Neuronal stem cell (in vitro differentiated cells): ENCODE measurements at regions not wholly inside any gene's neighbourhood (a gene's known extent, or its start where the extent isn't known, plus 50 kb on each side); places are given as distances from the start of the nearest gene placed in this dataset.

Experiments
- DNase-seq: peaks from one replicate; pipeline ENCODE4 v3.0.0-alpha.2; 2013; ENCODE audit warnings: low spot score
- H2AFZ ChIP-seq: one replicate; pipeline ENCODE4 v1.6.1; 2013; ENCODE audit warnings: mild to moderate bottlenecking, low read length, inconsistent platforms
- H2AK5ac ChIP-seq: 2 replicates; pipeline ENCODE4 v1.6.1; 2013; ENCODE audit warnings: low read depth, mild to moderate bottlenecking, inconsistent platforms, low read length, moderate library complexity, mixed read lengths
- H2BK120ac ChIP-seq: 2 replicates; pipeline ENCODE4 v1.6.1; 2013; ENCODE audit warnings: low read depth, mild to moderate bottlenecking, inconsistent platforms, low read length, moderate library complexity, mixed read lengths
- H2BK12ac ChIP-seq: one replicate; pipeline ENCODE4 v1.6.1; 2013; ENCODE audit warnings: low read length, inconsistent platforms
- H2BK15ac ChIP-seq: 2 replicates; pipeline ENCODE4 v1.6.1; 2013; ENCODE audit warnings: mild to moderate bottlenecking, low read length, inconsistent platforms, mixed read lengths
- H2BK5ac ChIP-seq: one replicate; pipeline ENCODE4 v1.6.1; 2013; ENCODE audit warnings: inconsistent platforms, mild to moderate bottlenecking, low read length, moderate library complexity
- H3K14ac ChIP-seq: one replicate; pipeline ENCODE4 v1.6.1; 2013; ENCODE audit warnings: low read length, inconsistent platforms
- H3K18ac ChIP-seq: 2 replicates; pipeline ENCODE4 v1.6.1; 2013; ENCODE audit warnings: low read length, inconsistent platforms
- H3K23ac ChIP-seq: 2 replicates; pipeline ENCODE4 v1.6.1; 2013; ENCODE audit warnings: low read depth, mild to moderate bottlenecking, mixed read lengths, low read length, inconsistent platforms; ENCODE audit not compliant: poor library complexity
- H3K27ac ChIP-seq: replicated peaks from 3 replicates; pipeline ENCODE4 v1.5.1; 2013; ENCODE audit warnings: low read length, inconsistent platforms
- H3K27me3 ChIP-seq, 3 experiments: 2 replicates each; pipeline ENCODE4 v1.6.1; 2013; ENCODE audit warnings: low read length in 3 of 3, mild to moderate bottlenecking in 2 of 3, inconsistent platforms in 1 of 3, low read depth in 1 of 3, mixed read lengths in 1 of 3, moderate library complexity in 1 of 3; ENCODE audit not compliant: control insufficient read depth in 3 of 3, insufficient read depth in 3 of 3
- H3K36me3 ChIP-seq, 2 donors: replicated peaks in 1 of 2; 2 replicates each; pipeline ENCODE4 v1.6.1; 2013; ENCODE audit warnings: low read length in 2 of 2; ENCODE audit not compliant: control insufficient read depth in 2 of 2, insufficient read depth in 2 of 2
- H3K4ac ChIP-seq: 2 replicates; pipeline ENCODE4 v1.6.1; 2013; ENCODE audit warnings: inconsistent platforms, mild to moderate bottlenecking, low read length, moderate library complexity
- H3K4me1 ChIP-seq, 2 donors: 1 replicate in 1 of 2; 2 replicates in 1 of 2; pipeline ENCODE4 v1.6.1; 2013; ENCODE audit warnings: low read length in 2 of 2, low read depth in 1 of 2; ENCODE audit not compliant: control insufficient read depth in 2 of 2, insufficient read depth in 1 of 2
- H3K4me2 ChIP-seq: one replicate; pipeline ENCODE4 v1.6.1; 2013; ENCODE audit warnings: mild to moderate bottlenecking, low read length, inconsistent platforms; ENCODE audit not compliant: insufficient read depth, poor library complexity, severe bottlenecking
- H3K4me3 ChIP-seq, 2 donors: 2 replicates each; pipeline ENCODE4 v1.5.1; 2013; ENCODE audit warnings: low read length in 2 of 2, mild to moderate bottlenecking in 2 of 2, inconsistent platforms in 1 of 2, moderate library complexity in 1 of 2
- H3K79me1 ChIP-seq: one replicate; pipeline ENCODE4 v1.6.1; 2013; ENCODE audit warnings: low read depth, mild to moderate bottlenecking, inconsistent platforms, low read length, moderate library complexity
- H3K9ac ChIP-seq: one replicate; pipeline ENCODE4 v1.6.1; 2013; ENCODE audit warnings: mild to moderate bottlenecking, low read depth, low read length, inconsistent platforms; ENCODE audit not compliant: poor library complexity
- H3K9me3 ChIP-seq, 2 donors: replicated peaks in 1 of 2; 2 replicates each; pipeline versions ENCODE3 to v1.6.1; 2013; ENCODE audit warnings: low read length in 2 of 2, mild to moderate bottlenecking in 2 of 2, inconsistent platforms in 1 of 2, low read depth in 1 of 2, mixed read lengths in 1 of 2, moderate library complexity in 1 of 2; ENCODE audit not compliant: control insufficient read depth in 2 of 2, insufficient read depth in 1 of 2
- H4K8ac ChIP-seq: one replicate; pipeline ENCODE4 v1.6.1; 2013; ENCODE audit warnings: low read depth, mild to moderate bottlenecking, inconsistent platforms, low read length, moderate library complexity
- H4K91ac ChIP-seq: one replicate; pipeline ENCODE4 v1.6.1; 2013; ENCODE audit warnings: low read length, low read depth, mild to moderate bottlenecking, inconsistent platforms; ENCODE audit not compliant: poor library complexity
- WGBS, 2 donors: extraction: QIAGEN DNeasy Blood & Tissue Kit; methylation state at CpG; one replicate each; pipeline ENCODE4 v1.1.7; 2013; ENCODE audit warnings: missing lambda C conversion rate in 2 of 2, mixed read lengths in 1 of 2; ENCODE audit not compliant: insufficient read length in 2 of 2, insufficient replicate concordance in 1 of 2; ENCODE audit errors: extremely low coverage in 2 of 2; 5-methylcytosine and 5-hydroxymethylcytosine counted together

DNA sequence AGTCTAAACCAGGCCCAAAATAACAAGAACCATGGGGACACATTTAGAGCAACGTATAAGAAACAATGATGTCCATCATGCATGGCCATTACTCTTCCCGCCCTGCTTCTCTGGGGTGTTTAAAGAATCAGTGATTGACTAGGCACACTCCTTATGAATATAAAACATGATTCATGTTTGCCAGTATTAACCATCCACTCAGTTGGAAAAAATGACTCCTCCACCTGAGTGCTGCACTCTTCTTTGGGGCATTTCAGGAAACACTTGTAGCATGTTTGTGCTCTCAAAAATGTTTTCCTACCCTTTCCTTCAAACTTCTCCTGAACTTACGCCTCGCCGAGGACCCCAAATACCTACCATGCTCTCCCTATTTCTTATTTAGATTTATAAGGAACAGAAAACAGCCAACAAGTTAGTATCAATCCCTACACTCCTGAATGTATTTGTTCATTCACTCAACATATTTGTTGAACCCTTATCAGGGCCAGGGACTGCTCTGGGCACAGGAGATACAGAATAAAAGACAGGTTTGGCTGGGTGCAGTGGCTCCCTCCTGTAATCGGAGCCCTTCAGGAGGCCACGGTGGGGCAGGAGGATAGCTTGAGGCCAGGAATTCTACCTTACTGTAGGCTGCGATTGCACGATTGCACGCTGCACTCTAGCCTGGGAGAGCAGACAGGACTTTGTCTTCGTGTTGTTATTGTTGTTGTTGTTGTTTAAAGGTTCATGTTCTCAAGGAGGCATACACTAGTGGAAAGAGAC lies 137.0 kb downstream of the TMCO5A start:
- Histone ChIP-seq H3K36me3 (no peaks in the 10 kb centered on the region), H3K79me1 (no peaks in the 10 kb centered on the region), H4K8ac (no peak overlapping the region), H2BK12ac (no peak overlapping the region), H2AK5ac (no peak overlapping the region), H3K9me3 (no peaks in the 10 kb centered on the region), H3K27me3 (no peaks in the 10 kb centered on the region), H2BK120ac (no peak overlapping the region), H3K4me1 (peaks cover 23 to 64% of the 10 kb centered on the region in 2 donors), H3K4me2 (no peak overlapping the region), H4K91ac (no peak overlapping the region), H2BK5ac (no peak overlapping the region), H2BK15ac (no peak overlapping the region), H3K4ac (no peak overlapping the region), H3K14ac (no peak overlapping the region), H2AFZ (no peak overlapping the region), H3K18ac (no peak overlapping the region), H3K23ac (no peak overlapping the region), H3K27ac (no peak overlapping the region), H3K9ac (no peak overlapping the region), H3K4me3 (no peak overlapping the region)
- no peak for DNase-seq
- no CpG with 5 or more reads among the region's 11 CpGs for WGBS, 2 donors

- Histone ChIP-seq H3K27me3 (no peaks in the 10 kb centered on the region), H3K27ac (peak overlapping the region; percentile 96), H3K4me3 (peak overlapping the region in 1 of 2 donors; percentile 48), H2BK12ac (no peak overlapping the region), H3K14ac (no peak overlapping the region), H2BK120ac (no peak overlapping the region), H2AK5ac (no peak overlapping the region), H4K8ac (no peak overlapping the region), H3K9ac (no peak overlapping the region), H3K9me3 (no peaks in the 10 kb centered on the region), H3K4ac (no peak overlapping the region), H3K18ac (peak overlapping the region; percentile 73), H3K4me2 (no peak overlapping the region), H3K36me3 (no peaks in the 10 kb centered on the region), H4K91ac (no peak overlapping the region), H3K79me1 (no peaks in the 10 kb centered on the region), H2BK15ac (no peak overlapping the region), H3K4me1 (peaks cover 20 to 63% of the 10 kb centered on the region in 2 donors), H3K23ac (no peak overlapping the region), H2BK5ac (no peak overlapping the region), H2AFZ (peak overlapping the region; percentile 70)
- no CpG with 5 or more reads among the region's 6 CpGs for WGBS, 2 donors
- DNase-seq, result no peak
Measured at GRCh38 chr15:38072007-38072347, 137.5 kb downstream of the TMCO5A start.

DNA sequence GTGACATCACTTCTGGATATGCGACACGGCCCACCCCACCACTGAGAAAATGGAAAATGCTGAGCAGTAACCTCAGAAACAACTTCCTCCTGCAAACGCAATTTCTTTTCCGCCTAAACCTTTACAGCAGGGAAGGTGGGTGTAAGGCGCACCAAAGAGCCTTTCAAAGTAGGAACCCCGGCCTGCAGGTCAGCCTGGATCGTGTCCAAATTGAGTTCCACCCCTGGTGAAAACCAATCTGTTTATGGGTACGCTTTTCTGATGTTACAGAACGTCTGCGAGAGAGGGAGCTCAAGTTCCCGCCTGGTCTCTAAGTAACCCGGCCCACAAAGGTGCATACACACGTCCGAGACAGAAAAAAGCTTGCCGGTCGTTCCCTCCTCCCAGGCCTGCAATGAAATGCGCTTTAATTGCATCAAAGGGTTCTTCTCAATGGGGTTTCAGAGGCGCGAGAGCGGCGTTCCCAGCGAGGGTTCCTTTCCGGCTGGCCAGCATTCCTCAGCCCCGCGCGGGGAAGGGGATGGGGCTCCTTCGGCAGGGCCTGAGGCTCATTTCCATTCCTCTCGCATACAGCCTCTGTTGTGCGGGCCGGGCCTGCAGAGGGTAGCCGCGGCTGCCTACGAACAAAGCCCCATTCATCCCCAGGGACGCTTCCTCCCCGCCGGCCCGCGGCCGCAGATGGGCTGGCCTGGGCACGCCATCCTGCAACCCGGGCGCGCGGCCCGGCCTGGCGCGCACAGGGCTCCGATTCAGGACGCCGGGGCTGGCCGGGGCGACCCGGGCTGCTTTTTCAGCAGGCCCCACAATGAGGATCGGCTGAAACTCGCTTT lies 138.1 kb downstream of the TMCO5A start:
- DNase-seq, result peak; percentile 91
- no peak overlapping the region for H2BK120ac ChIP-seq

More for the DNA sequence above, 138.1 kb downstream of the TMCO5A start:
- H3K4me1 ChIP-seq, result peaks cover 22 to 65% of the 10 kb centered on the region in 2 donors
- no peak overlapping the region for H2AK5ac ChIP-seq
- H3K27ac ChIP-seq, result peak overlapping the region; percentile 96
- no CpG with 5 or more reads among the region's 55 CpGs for WGBS, 2 donors
- H3K4ac ChIP-seq, result no peak overlapping the region
- no peak overlapping the region for H4K8ac ChIP-seq
- H3K9me3 ChIP-seq, result no peaks in the 10 kb centered on the region
- peak overlapping the region; percentile 48 to 65 for H3K4me3 ChIP-seq
- no peak overlapping the region for H3K9ac ChIP-seq
- peak overlapping the region; percentile 63 for H3K4me2 ChIP-seq
- H2BK15ac ChIP-seq, result no peak overlapping the region
- no peaks in the 10 kb centered on the region for H3K27me3 ChIP-seq
- no peak overlapping the region for H3K14ac ChIP-seq
- no peaks in the 10 kb centered on the region for H3K79me1 ChIP-seq
- no peak overlapping the region for H4K91ac ChIP-seq
- H2AFZ ChIP-seq, result peak overlapping the region; percentile 70
- H2BK5ac ChIP-seq, result peak overlapping the region; percentile 49
- peak overlapping the region; percentile 88 for H3K18ac ChIP-seq
- no peak overlapping the region for H3K23ac ChIP-seq
- H3K36me3 ChIP-seq, result no peaks in the 10 kb centered on the region
- no peak overlapping the region for H2BK12ac ChIP-seq
